ENCODE measurements at regions not wholly inside any gene's neighbourhood (a gene's known extent, or its start where the extent isn't known, plus 50 kb on each side); places are given as distances from the start of the nearest gene placed in this dataset.
A peak's percentile ranks its signal among the peaks of the same experiment; 100 is the strongest.
"Not testable (repeated sequence)": the region's sequence is repeated elsewhere in the genome, so short reads cannot be mapped to it uniquely, and the experiment has no call there.

- no peak for DNase-seq
These were observed 293.7 kb upstream of the GADL1 start for GRCh38 chr3:31188112-31188511.

- no peak for DNase-seq
These were observed 294.9 kb upstream of the GADL1 start for GRCh38 chr3:31189330-31189729.

GRCh38 chr3:31189971-31190370 lies 295.5 kb upstream of the GADL1 start:
- no peak for DNase-seq

GRCh38 chr3:31191354-31191753 lies 296.9 kb upstream of the GADL1 start:
- no peak for DNase-seq

GRCh38 chr3:31193429-31193828 lies 299.0 kb upstream of the GADL1 start:
- DNase-seq: no peak

GRCh38 chr3:31193871-31194270 lies 299.4 kb upstream of the GADL1 start:
- no peak for DNase-seq

GRCh38 chr3:31196261-31196660 lies 301.8 kb upstream of the GADL1 start:
- DNase-seq: no peak

- DNase-seq: peak; percentile 0
These were observed 302.5 kb upstream of the GADL1 start for GRCh38 chr3:31196881-31197364.

- no peak for DNase-seq
These were observed 303.5 kb upstream of the GADL1 start for GRCh38 chr3:31197941-31198340.

GRCh38 chr3:31198890-31199289 lies 304.4 kb upstream of the GADL1 start:
- DNase-seq: no peak

GRCh38 chr3:31203960-31204795 lies 309.7 kb upstream of the GADL1 start:
- no peak for DNase-seq

- not testable (repeated sequence) for DNase-seq
These were observed 310.3 kb upstream of the GADL1 start for GRCh38 chr3:31204796-31205056.

- no peak for DNase-seq
These were observed 315.7 kb upstream of the GADL1 start for GRCh38 chr3:31210068-31210645.

GRCh38 chr3:31213869-31214486 lies 318.7 kb upstream of the STT3B start:
- DNase-seq: no peak

- no peak for DNase-seq
These were observed 314.6 kb upstream of the STT3B start for GRCh38 chr3:31218082-31218481.

GRCh38 chr3:31219131-31219843 lies 313.4 kb upstream of the STT3B start:
- no peak for DNase-seq

GRCh38 chr3:31220431-31220830 lies 312.3 kb upstream of the STT3B start:
- no peak for DNase-seq

- no peak for DNase-seq
These were observed 309.4 kb upstream of the STT3B start for GRCh38 chr3:31223278-31223677.

GRCh38 chr3:31224936-31225335 lies 307.8 kb upstream of the STT3B start:
- DNase-seq: no peak

GRCh38 chr3:31225923-31226322 lies 306.8 kb upstream of the STT3B start:
- no peak for DNase-seq

GRCh38 chr3:31226346-31226745 lies 306.4 kb upstream of the STT3B start:
- DNase-seq: no peak

GRCh38 chr3:31227131-31227562 lies 305.6 kb upstream of the STT3B start:
- DNase-seq: no peak

- DNase-seq: no peak
These were observed 302.1 kb upstream of the STT3B start for GRCh38 chr3:31230425-31231223.
